ENCODE measurements at regions not wholly inside any gene's neighbourhood (a gene's known extent, or its start where the extent isn't known, plus 50 kb on each side); places are given as distances from the start of the nearest gene placed in this dataset.

- DNase-seq: no peak
Observed at GRCh38 chr12:44961887-44962286, 85.8 kb upstream of the NELL2 start.

- no peak for DNase-seq
Observed at GRCh38 chr12:44960856-44961255, 84.7 kb upstream of the NELL2 start.

GRCh38 chr12:44960423-44960822 is 84.3 kb upstream of the NELL2 start:
- no peak for DNase-seq

- DNase-seq: no peak
Observed at GRCh38 chr12:44947163-44947562, 71.0 kb upstream of the NELL2 start.

- no peak for DNase-seq
Observed at GRCh38 chr12:44942714-44943113, 66.6 kb upstream of the NELL2 start.

GRCh38 chr12:44930972-44931600 is 55.0 kb upstream of the NELL2 start:
- peak; percentile 73 for DNase-seq

- no peak for DNase-seq
Observed at GRCh38 chr12:44929236-44929885, 53.2 kb upstream of the NELL2 start.

Measured in HCEC 1CT (cell line).